Activated B cell treated with CpG ODN at 0.5 μM for 24 hours (primary cell): ENCODE measurements at regions not wholly inside any gene's neighbourhood (a gene's known extent, or its start where the extent isn't known, plus 50 kb on each side); places are given as distances from the start of the nearest gene placed in this dataset.

Experiments
- ATAC-seq: fragments of 200-7000 bp; cut with Tn5 transposase; one replicate; pipeline ENCODE4 v1.10.0; 2021; ENCODE audit warnings: low read depth, mild to moderate bottlenecking, moderate library complexity
- CTCF ChIA-PET: fragments of 350-600 bp; sonication (Branson Sonifier 250); formaldehyde crosslinking; loops from one replicate; lab custom pipeline; 2021; ENCODE audit warnings: antibody characterized with exemption; lab: Charles Lee
- POLR2A ChIA-PET: fragments of 350-600 bp; sonication (Branson Sonifier 250); formaldehyde crosslinking; loops from one replicate; lab custom pipeline; 2021; ENCODE audit warnings: antibody characterized with exemption; lab: Charles Lee
- DNase-seq: peaks from one replicate; pipeline ENCODE4 v3.0.0; 2022
- H3K27ac Mint-ChIP-seq: one replicate; pipeline ENCODE4 v1.8.0; 2020; ENCODE audit warnings: mixed read lengths
- H3K27me3 Mint-ChIP-seq: one replicate; pipeline ENCODE4 v1.8.0; 2021; ENCODE audit warnings: mixed read lengths
- H3K36me3 Mint-ChIP-seq: one replicate; pipeline ENCODE4 v1.8.0; 2021; ENCODE audit warnings: low read depth, mixed read lengths
- H3K4me1 Mint-ChIP-seq: one replicate; pipeline ENCODE4 v1.8.0; 2021; ENCODE audit warnings: mixed read lengths
- H3K4me3 Mint-ChIP-seq: one replicate; pipeline ENCODE4 v1.8.0; 2020; ENCODE audit warnings: mild to moderate bottlenecking, mixed read lengths
- H3K9me3 Mint-ChIP-seq: one replicate; pipeline ENCODE4 v1.8.0; 2020; ENCODE audit warnings: mixed read lengths
- CTCF ChIP-seq: fragments of 200-600 bp; IDR thresholded peaks from one replicate; pipeline ENCODE4 v1.8.0; 2022; ENCODE audit warnings: antibody characterized with exemption, mild to moderate bottlenecking
- intact Hi-C: fragments of 100-400 bp; cut with micrococcal nuclease; formaldehyde crosslinking; loops from one replicate; pipeline ENCODE4 v1.15.1; 2024

DNA sequence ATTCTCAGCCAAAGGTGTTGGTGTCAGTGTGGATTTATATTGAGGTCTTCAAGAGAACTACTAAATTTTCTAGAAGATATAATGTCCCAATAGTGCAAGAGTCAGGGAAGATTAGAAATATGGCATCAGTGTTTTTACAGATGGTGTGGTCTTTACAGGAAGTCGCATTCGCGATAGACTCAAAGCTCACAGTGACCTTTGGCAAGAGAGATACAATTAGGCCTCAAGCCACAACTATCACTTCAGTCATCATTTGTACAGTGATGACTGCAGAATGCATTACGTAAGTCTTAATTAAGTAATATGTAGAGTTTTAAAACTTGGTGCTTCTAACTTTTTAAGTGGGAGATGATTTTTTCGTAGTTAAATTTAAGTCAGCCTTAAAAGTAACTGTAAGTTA lies 237.2 kb upstream of the FSTL5 start:
- Mint-ChIP-seq H3K36me3 (no peaks in the 10 kb centered on the region), H3K4me3 (no peak overlapping the region), H3K4me1 (no peaks in the 10 kb centered on the region), H3K9me3 (peaks cover 6% of the 10 kb centered on the region), H3K27ac (no peak overlapping the region), H3K27me3 (no peaks in the 10 kb centered on the region)
- POLR2A ChIA-PET: no interaction called here
- no peak for ATAC-seq
- intact Hi-C loops: no loop called here
- DNase-seq: no peak
- CTCF ChIA-PET: no interaction called here
- TF ChIP-seq CTCF: no peak

DNA sequence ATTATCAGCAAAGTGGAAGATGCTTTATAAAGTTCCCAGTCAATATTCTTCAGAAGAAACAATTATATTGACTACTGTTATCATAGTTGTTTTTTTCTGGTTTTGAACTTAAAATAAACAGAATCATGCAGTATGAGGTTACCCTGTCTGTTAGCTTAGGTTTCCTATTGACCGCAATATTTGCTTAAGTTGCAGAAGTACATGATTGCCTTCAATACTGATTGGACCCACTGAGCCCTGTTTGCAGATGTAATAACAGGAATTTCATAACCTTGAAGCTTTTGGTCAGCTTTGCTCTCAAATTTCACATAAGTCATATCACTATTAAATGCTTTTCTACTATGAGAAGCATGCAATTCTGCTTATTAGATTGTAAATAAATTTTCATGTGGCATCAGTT lies 229.1 kb upstream of the FSTL5 start:
- Mint-ChIP-seq H3K27ac (no peak overlapping the region), H3K4me3 (no peak overlapping the region), H3K36me3 (no peaks in the 10 kb centered on the region), H3K4me1 (no peaks in the 10 kb centered on the region), H3K9me3 (peaks cover 6% of the 10 kb centered on the region), H3K27me3 (no peaks in the 10 kb centered on the region)
- TF ChIP-seq CTCF: no peak
- ATAC-seq: no peak
- POLR2A ChIA-PET: no interaction called here
- CTCF ChIA-PET: no interaction called here
- intact Hi-C loops: no loop called here
- DNase-seq: no peak

GRCh38 chr4:162366146-162366545 lies 202.3 kb upstream of the FSTL5 start:
- no peak for TF ChIP-seq CTCF
- Mint-ChIP-seq H3K4me1 (no peaks in the 10 kb centered on the region), H3K4me3 (no peak overlapping the region), H3K27ac (no peak overlapping the region), H3K9me3 (no peaks in the 10 kb centered on the region), H3K36me3 (no peaks in the 10 kb centered on the region), H3K27me3 (no peaks in the 10 kb centered on the region)
- DNase-seq: no peak
- no peak for ATAC-seq
- ChIA-PET POLR2A (no interaction called here), CTCF (no interaction called here)
- intact Hi-C loops: no loop called here

DNA sequence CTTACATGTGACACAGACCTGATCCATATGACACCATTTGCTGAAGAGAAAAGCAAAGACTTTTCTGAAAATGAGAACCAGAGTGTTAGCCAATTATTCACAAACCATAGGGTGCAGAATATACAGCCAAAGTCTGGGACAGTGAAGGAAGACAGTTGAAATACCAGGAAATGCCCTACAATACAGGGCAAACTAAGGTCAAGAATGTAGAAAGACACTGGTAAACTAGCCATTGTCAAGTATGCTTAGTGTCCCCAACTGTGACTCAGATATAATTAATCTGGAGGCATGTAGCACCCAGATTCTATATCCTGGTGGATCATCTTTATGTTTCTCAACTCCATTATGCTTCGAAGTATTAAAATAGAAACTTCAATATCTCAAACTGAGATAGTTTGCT lies 200.9 kb upstream of the FSTL5 start:
- no peaks in the 10 kb centered on the region for H3K4me1 Mint-ChIP-seq
- ChIA-PET CTCF (no interaction called here), POLR2A (no interaction called here)
- H3K4me3 Mint-ChIP-seq: no peak overlapping the region
- intact Hi-C loops: no loop called here
- no peak for TF ChIP-seq CTCF
- no peak overlapping the region for H3K27ac Mint-ChIP-seq
- ATAC-seq (no peak), DNase-seq (no peak)
- no peaks in the 10 kb centered on the region for H3K27me3 Mint-ChIP-seq
- H3K9me3 Mint-ChIP-seq: peaks cover 2% of the 10 kb centered on the region
- H3K36me3 Mint-ChIP-seq: no peaks in the 10 kb centered on the region

- TF ChIP-seq CTCF: no peak
- no peaks in the 10 kb centered on the region for H3K4me1 Mint-ChIP-seq
- H3K9me3 Mint-ChIP-seq: peaks cover 2% of the 10 kb centered on the region
- DNase-seq: no peak
- no peaks in the 10 kb centered on the region for H3K27me3 Mint-ChIP-seq
- H3K4me3 Mint-ChIP-seq: no peak overlapping the region
- intact Hi-C loops: no loop called here
- no peak for ATAC-seq
- POLR2A ChIA-PET: no interaction called here
- no peak overlapping the region for H3K27ac Mint-ChIP-seq
- no peaks in the 10 kb centered on the region for H3K36me3 Mint-ChIP-seq
- CTCF ChIA-PET: no interaction called here
These were observed 196.8 kb upstream of the FSTL5 start for GRCh38 chr4:162360369-162361149.
